Esophagus squamous epithelium (tissue), 5 donors: ENCODE measurements at regions not wholly inside any gene's neighbourhood (a gene's known extent, or its start where the extent isn't known, plus 50 kb on each side); places are given as distances from the start of the nearest gene placed in this dataset.

ENCODE experiments used
- DNase-seq: peaks from one replicate; lab custom pipeline; 2025; lab: John Stamatoyannopoulos, UW
- H3K27ac ChIP-seq, 4 donors: fragments of 200-600 bp; sonication (generic); one replicate each; pipeline ENCODE4 v1.5.1; 2016 to 2019; ENCODE audit warnings: mild to moderate bottlenecking in 1 of 4
- H3K27me3 ChIP-seq, 4 donors: fragments of 200-600 bp; sonication (generic); 1 replicate in 3 of 4; 2 replicates in 1 of 4; pipeline versions ENCODE4 v1.5.1 to v1.6.0; 2017 to 2021; ENCODE audit warnings: antibody characterized with exemption in 1 of 4
- H3K36me3 ChIP-seq, 3 donors: fragments of 200-600 bp; sonication (generic); one replicate each; pipeline ENCODE4 v1.5.1; 2016 to 2019
- H3K4me1 ChIP-seq, 3 donors: fragments of 200-600 bp; sonication (generic); one replicate each; pipeline ENCODE4 v1.5.1; 2017 to 2019
- H3K4me3 ChIP-seq, 4 donors: fragments of 200-600 bp; sonication (generic); 1 replicate in 3 of 4; 2 replicates in 1 of 4; pipeline ENCODE4 v1.5.1; 2016 to 2019; ENCODE audit warnings: mild to moderate bottlenecking in 2 of 4, moderate library complexity in 1 of 4
- H3K9me3 ChIP-seq, 3 donors: fragments of 200-600 bp; sonication (generic); one replicate each; pipeline ENCODE4 v1.5.1; 2016 to 2019
- POLR2A ChIP-seq, 4 donors: fragments of 450-650 bp; IDR thresholded peaks; one replicate each; pipeline ENCODE4 v1.6.1; 2017; ENCODE audit warnings: antibody characterized with exemption in 4 of 4, mild to moderate bottlenecking in 4 of 4, moderate library complexity in 3 of 4
- WGBS, 2 donors: methylation state at CpG; one replicate each; pipeline ENCODE4 v1.1.5; 2018; 5-methylcytosine and 5-hydroxymethylcytosine counted together
- intact Hi-C: fragments of 100-400 bp; cut with DNase I; formaldehyde crosslinking; loops from one replicate; pipeline ENCODE4 v1.15.0; 2022
- TF ChIP-seq, protein P1 (sequence below), 6 experiments: fragments of 450-650 bp in 4 of 6; fragments of 200-600 bp in 2 of 6; sonication (generic) in 2 of 6; IDR thresholded peaks; one replicate each; pipeline ENCODE4 v1.5.1; 2016 to 2019; ENCODE audit warnings: antibody characterized with exemption in 6 of 6, mild to moderate bottlenecking in 4 of 6, moderate library complexity in 4 of 6
- donor health status: DM: yes; HTN: yes; CAD: no.

- no peaks in the 10 kb centered on the region for H3K27me3 ChIP-seq
- no peak for DNase-seq
- H3K4me3 ChIP-seq = no peak overlapping the region
- WGBS, 2 donors = 33 to 64% methylated on average over 2 of the region's 2 CpGs
- intact Hi-C loops = no loop called here
- no peaks in the 10 kb centered on the region for H3K9me3 ChIP-seq
- H3K4me1 ChIP-seq = no peaks in the 10 kb centered on the region
- no peaks in the 10 kb centered on the region for H3K36me3 ChIP-seq
- TF ChIP-seq, protein P1, sequence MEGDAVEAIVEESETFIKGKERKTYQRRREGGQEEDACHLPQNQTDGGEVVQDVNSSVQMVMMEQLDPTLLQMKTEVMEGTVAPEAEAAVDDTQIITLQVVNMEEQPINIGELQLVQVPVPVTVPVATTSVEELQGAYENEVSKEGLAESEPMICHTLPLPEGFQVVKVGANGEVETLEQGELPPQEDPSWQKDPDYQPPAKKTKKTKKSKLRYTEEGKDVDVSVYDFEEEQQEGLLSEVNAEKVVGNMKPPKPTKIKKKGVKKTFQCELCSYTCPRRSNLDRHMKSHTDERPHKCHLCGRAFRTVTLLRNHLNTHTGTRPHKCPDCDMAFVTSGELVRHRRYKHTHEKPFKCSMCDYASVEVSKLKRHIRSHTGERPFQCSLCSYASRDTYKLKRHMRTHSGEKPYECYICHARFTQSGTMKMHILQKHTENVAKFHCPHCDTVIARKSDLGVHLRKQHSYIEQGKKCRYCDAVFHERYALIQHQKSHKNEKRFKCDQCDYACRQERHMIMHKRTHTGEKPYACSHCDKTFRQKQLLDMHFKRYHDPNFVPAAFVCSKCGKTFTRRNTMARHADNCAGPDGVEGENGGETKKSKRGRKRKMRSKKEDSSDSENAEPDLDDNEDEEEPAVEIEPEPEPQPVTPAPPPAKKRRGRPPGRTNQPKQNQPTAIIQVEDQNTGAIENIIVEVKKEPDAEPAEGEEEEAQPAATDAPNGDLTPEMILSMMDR (IDR thresholded peaks at IDR 0.05) = no peak
- no peak for TF ChIP-seq POLR2A (IDR thresholded peaks at IDR 0.05)
- H3K27ac ChIP-seq = no peak overlapping the region
Measured at GRCh38 chr5:85263125-85263524, 878.4 kb upstream of the EDIL3 start.

GRCh38 chr5:85266692-85267091 lies 882.0 kb upstream of the EDIL3 start:
- H3K4me3 ChIP-seq = no peak overlapping the region
- H3K27me3 ChIP-seq = no peaks in the 10 kb centered on the region
- H3K4me1 ChIP-seq = no peaks in the 10 kb centered on the region
- no peak for TF ChIP-seq POLR2A (IDR thresholded peaks at IDR 0.05)
- TF ChIP-seq, protein P1 (IDR thresholded peaks at IDR 0.05) = no peak
- no peaks in the 10 kb centered on the region for H3K36me3 ChIP-seq
- 67 to 79% methylated on average over 1 of the region's 1 CpG for WGBS, 2 donors
- H3K9me3 ChIP-seq = no peaks in the 10 kb centered on the region
- intact Hi-C loops = no loop called here
- no peak for DNase-seq
- no peak overlapping the region for H3K27ac ChIP-seq

GRCh38 chr5:85268194-85268593 lies 883.5 kb upstream of the EDIL3 start:
- Histone ChIP-seq H3K27me3 (no peaks in the 10 kb centered on the region), H3K27ac (no peak overlapping the region), H3K36me3 (no peaks in the 10 kb centered on the region), H3K4me1 (no peaks in the 10 kb centered on the region), H3K9me3 (no peaks in the 10 kb centered on the region), H3K4me3 (no peak overlapping the region)
- WGBS, 2 donors = 38 to 40% methylated on average over 2 of the region's 2 CpGs
- intact Hi-C loops = no loop called here
- DNase-seq = no peak
- TF ChIP-seq POLR2A (IDR thresholded peaks at IDR 0.05) = no peak
- TF ChIP-seq, protein P1 (IDR thresholded peaks at IDR 0.05) = no peak

GRCh38 chr5:85278193-85278592 lies 893.5 kb upstream of the EDIL3 start:
- intact Hi-C loops = no loop called here
- TF ChIP-seq, protein P1 (IDR thresholded peaks at IDR 0.05) = no peak
- TF ChIP-seq POLR2A (IDR thresholded peaks at IDR 0.05) = no peak
- Histone ChIP-seq H3K36me3 (no peaks in the 10 kb centered on the region), H3K27me3 (no peaks in the 10 kb centered on the region), H3K4me3 (no peak overlapping the region), H3K4me1 (no peaks in the 10 kb centered on the region), H3K9me3 (no peaks in the 10 kb centered on the region), H3K27ac (no peak overlapping the region)
- no peak for DNase-seq
- 53 to 56% methylated on average over 1 of the region's 1 CpG for WGBS, 2 donors

GRCh38 chr5:85288914-85289313 lies 904.2 kb upstream of the EDIL3 start:
- Histone ChIP-seq H3K27me3 (no peaks in the 10 kb centered on the region), H3K9me3 (no peaks in the 10 kb centered on the region), H3K36me3 (no peaks in the 10 kb centered on the region), H3K4me1 (no peaks in the 10 kb centered on the region), H3K27ac (no peak overlapping the region), H3K4me3 (no peak overlapping the region)
- intact Hi-C loops = no loop called here
- TF ChIP-seq POLR2A (IDR thresholded peaks at IDR 0.05) = no peak
- TF ChIP-seq, protein P1 (IDR thresholded peaks at IDR 0.05) = no peak
- WGBS, 2 donors = 44 to 49% methylated on average over 3 of the region's 3 CpGs
- no peak for DNase-seq
